Kidney epithelial cell (primary cell): ENCODE measurements at regions not wholly inside any gene's neighbourhood (a gene's known extent, or its start where the extent isn't known, plus 50 kb on each side); places are given as distances from the start of the nearest gene placed in this dataset.

Experiments
- DNase-seq: peaks from one replicate; pipeline ENCODE4 v3.0.0-alpha.2; 2010; ENCODE audit warnings: low read depth
- H3K27me3 ChIP-seq: 2 replicates; pipeline ENCODE4 v1.6.0; 2011; ENCODE audit warnings: low read length; ENCODE audit not compliant: control insufficient read depth, insufficient read depth
- H3K36me3 ChIP-seq: 2 replicates; pipeline ENCODE4 v1.5.1; 2011; ENCODE audit warnings: low read length; ENCODE audit not compliant: control insufficient read depth, insufficient read depth
- H3K4me3 ChIP-seq: 2 replicates; pipeline ENCODE4 v1.5.1; 2011; ENCODE audit warnings: low read depth, mild to moderate bottlenecking, control low read depth, low read length
- TF ChIP-seq, protein P1 (sequence below): IDR thresholded peaks from 2 replicates; pipeline ENCODE4 v1.5.1; 2011; ENCODE audit warnings: mild to moderate bottlenecking, moderate library complexity, low read length, control low read depth, inconsistent platforms; ENCODE audit not compliant: insufficient read depth, poor library complexity, severe bottlenecking

DNA sequence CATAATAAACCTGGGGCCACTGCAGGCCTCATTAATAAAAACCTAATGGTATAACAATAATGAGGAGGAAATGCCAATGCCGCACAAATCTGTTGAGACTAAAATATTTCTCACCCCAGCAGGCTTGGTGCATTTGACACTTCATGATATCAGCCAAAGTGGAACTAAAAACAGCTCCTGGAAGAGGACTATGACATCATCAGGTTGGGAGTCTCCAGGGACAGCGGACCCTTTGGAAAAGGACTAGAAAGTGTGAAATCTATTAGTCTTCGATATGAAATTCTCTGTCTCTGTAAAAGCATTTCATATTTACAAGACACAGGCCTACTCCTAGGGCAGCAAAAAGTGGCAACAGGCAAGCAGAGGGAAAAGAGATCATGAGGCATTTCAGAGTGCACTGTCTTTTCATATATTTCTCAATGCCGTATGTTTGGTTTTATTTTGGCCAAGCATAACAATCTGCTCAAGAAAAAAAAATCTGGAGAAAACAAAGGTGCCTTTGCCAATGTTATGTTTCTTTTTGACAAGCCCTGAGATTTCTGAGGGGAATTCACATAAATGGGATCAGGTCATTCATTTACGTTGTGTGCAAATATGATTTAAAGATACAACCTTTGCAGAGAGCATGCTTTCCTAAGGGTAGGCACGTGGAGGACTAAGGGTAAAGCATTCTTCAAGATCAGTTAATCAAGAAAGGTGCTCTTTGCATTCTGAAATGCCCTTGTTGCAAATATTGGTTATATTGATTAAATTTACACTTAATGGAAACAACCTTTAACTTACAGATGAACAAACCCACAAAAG lies 580.9 kb upstream of the TMEFF2 start:
- H3K36me3 ChIP-seq: no peaks in the 10 kb centered on the region
- H3K27me3 ChIP-seq: no peaks in the 10 kb centered on the region
- H3K4me3 ChIP-seq: no peak overlapping the region
- TF ChIP-seq, protein P1, sequence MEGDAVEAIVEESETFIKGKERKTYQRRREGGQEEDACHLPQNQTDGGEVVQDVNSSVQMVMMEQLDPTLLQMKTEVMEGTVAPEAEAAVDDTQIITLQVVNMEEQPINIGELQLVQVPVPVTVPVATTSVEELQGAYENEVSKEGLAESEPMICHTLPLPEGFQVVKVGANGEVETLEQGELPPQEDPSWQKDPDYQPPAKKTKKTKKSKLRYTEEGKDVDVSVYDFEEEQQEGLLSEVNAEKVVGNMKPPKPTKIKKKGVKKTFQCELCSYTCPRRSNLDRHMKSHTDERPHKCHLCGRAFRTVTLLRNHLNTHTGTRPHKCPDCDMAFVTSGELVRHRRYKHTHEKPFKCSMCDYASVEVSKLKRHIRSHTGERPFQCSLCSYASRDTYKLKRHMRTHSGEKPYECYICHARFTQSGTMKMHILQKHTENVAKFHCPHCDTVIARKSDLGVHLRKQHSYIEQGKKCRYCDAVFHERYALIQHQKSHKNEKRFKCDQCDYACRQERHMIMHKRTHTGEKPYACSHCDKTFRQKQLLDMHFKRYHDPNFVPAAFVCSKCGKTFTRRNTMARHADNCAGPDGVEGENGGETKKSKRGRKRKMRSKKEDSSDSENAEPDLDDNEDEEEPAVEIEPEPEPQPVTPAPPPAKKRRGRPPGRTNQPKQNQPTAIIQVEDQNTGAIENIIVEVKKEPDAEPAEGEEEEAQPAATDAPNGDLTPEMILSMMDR: no peak
- DNase-seq: no peak

DNA sequence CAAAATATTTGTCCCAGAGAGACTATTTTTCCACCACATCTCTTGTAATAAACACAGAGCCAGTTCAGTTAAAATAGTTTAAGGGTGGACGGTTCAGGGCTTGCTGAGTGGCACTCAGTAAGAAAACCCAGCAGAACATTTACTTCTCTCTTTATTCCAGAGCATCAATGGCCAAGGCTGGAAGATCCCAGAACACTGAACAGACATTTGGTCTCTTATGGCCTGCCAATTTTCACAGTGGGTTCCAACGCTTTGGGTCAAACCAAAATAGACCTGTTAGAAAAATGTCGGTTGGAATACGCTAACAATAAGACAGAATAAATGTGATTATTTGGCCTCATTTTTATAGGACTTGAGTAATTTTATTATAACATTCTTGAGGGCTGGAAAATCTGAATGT lies 580.3 kb upstream of the TMEFF2 start:
- no peak for DNase-seq

DNA sequence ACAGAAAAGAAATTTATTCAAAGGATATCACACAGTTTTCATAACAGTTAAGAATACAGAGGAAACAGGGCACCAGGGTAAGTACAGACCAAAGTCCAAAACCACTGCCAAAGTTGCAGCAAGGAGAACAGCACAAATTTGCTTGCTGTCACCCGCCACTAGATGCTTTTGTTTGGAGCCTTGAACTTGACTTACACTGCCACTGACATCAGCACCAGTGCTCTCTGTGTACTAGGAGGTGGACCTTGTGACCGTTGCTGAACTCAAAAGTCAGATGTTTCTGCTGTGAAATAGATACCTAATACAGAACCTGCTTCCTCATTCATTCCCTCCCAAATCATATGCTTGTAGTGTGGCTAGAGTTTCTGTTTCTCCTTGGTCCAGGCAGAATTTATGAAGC lies 578.3 kb upstream of the TMEFF2 start:
- Histone ChIP-seq H3K27me3 (no peaks in the 10 kb centered on the region), H3K4me3 (no peak overlapping the region), H3K36me3 (no peaks in the 10 kb centered on the region)
- TF ChIP-seq, protein P1: no peak
- DNase-seq: no peak

More for the DNA sequence above, 580.3 kb upstream of the TMEFF2 start:
- no peaks in the 10 kb centered on the region for H3K27me3 ChIP-seq
- no peaks in the 10 kb centered on the region for H3K36me3 ChIP-seq
- H3K4me3 ChIP-seq: no peak overlapping the region
- TF ChIP-seq, protein P1: no peak

DNA sequence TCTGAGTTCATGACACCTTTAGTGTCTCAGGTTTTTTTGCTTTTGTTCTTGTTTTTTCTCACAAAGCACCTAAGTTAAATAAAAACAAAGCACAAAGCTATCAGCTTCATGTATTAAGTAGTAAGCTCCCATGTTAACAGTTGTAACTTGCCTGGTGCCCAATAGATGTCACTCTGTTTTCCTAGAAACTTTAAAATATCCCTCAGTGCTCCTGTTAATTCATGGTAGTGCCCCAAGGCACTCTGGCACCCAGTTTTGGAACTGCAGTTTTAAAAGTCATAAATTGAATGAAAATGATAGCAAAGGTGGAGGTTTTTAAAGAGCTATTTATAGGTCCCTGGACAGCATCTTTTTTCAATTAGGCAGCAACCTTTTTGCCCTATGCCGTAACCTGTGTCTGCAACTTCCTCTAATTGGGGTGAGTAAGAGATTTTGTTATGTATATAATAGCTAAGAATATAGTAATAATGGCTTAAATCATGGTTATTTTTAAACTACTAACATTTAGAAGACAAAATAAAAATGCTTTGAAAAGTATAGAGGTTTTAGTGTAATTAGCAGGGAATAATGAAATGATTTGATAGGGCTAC lies 555.0 kb upstream of the TMEFF2 start:
- TF ChIP-seq, protein P1: peak; percentile 49

DNA sequence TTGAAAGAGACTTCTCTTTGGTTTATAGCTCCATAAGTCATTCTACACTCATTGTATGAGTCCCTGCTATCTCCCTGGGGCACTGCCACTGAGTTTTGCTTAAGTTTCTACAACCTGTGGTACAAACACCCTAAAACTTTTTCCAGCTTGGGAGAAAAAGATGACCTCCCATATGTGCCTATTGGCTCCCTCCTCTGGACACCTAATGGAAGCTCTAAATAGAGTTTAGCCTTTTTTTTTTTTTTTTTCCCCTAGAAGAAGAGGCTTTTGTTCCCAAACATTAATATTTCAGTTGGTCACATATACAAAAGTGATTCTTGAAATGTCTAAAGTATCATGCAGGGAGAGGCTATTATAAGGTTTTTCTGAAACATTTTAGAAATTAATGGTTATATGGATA lies 547.2 kb upstream of the TMEFF2 start:
- TF ChIP-seq, protein P1: peak; percentile 56
- Histone ChIP-seq H3K4me3 (no peak overlapping the region), H3K36me3 (no peaks in the 10 kb centered on the region), H3K27me3 (no peaks in the 10 kb centered on the region)
- DNase-seq: no peak

More for the DNA sequence above, 555.0 kb upstream of the TMEFF2 start:
- H3K36me3 ChIP-seq: no peaks in the 10 kb centered on the region
- H3K27me3 ChIP-seq: no peaks in the 10 kb centered on the region
- H3K4me3 ChIP-seq: no peak overlapping the region
- peak; percentile 1 for DNase-seq
